GM18868 (cell line): ENCODE measurements at regions not wholly inside any gene's neighbourhood (a gene's known extent, or its start where the extent isn't known, plus 50 kb on each side); places are given as distances from the start of the nearest gene placed in this dataset.
"Not testable (repeated sequence)": the region's sequence is repeated elsewhere in the genome, so short reads cannot be mapped to it uniquely, and the experiment has no call there.

Source experiments
- ATAC-seq: cut with Tn5 transposase; IDR thresholded peaks from one replicate; pipeline ENCODE4 v1.9.1; 2021; ENCODE audit warnings: mild to moderate bottlenecking, moderate library complexity; ENCODE audit not compliant: unreplicated experiment

- ATAC-seq, result no peak
Observed at GRCh38 chr3:127045435-127046045, 62.6 kb downstream of the PLXNA1 start.

GRCh38 chr3:127046690-127047089, 63.8 kb downstream of the PLXNA1 start:
- not testable (repeated sequence) for ATAC-seq

GRCh38 chr3:127049393-127049792, 66.5 kb downstream of the PLXNA1 start:
- no peak for ATAC-seq

GRCh38 chr3:127050733-127051132, 67.8 kb downstream of the PLXNA1 start:
- no peak for ATAC-seq

- ATAC-seq, result no peak
Observed at GRCh38 chr3:127052121-127052561, 69.2 kb downstream of the PLXNA1 start.

- no peak for ATAC-seq
Observed at GRCh38 chr3:127053026-127053425, 70.1 kb downstream of the PLXNA1 start.

GRCh38 chr3:127053450-127053849, 70.5 kb downstream of the PLXNA1 start:
- ATAC-seq, result no peak

GRCh38 chr3:127053979-127054378, 71.1 kb downstream of the PLXNA1 start:
- ATAC-seq, result no peak

GRCh38 chr3:127056281-127056680, 73.4 kb downstream of the PLXNA1 start:
- no peak for ATAC-seq

- ATAC-seq, result no peak
Observed at GRCh38 chr3:127056976-127057375, 74.1 kb downstream of the PLXNA1 start.

- ATAC-seq, result no peak
Observed at GRCh38 chr3:127059072-127059471, 76.2 kb downstream of the PLXNA1 start.

GRCh38 chr3:127061641-127062040, 78.7 kb downstream of the PLXNA1 start:
- ATAC-seq, result no peak

- no peak for ATAC-seq
Observed at GRCh38 chr3:127062926-127063325, 80.0 kb downstream of the PLXNA1 start.

GRCh38 chr3:127063916-127064315, 81.0 kb downstream of the PLXNA1 start:
- no peak for ATAC-seq

- ATAC-seq, result no peak
Observed at GRCh38 chr3:127064391-127065137, 81.6 kb downstream of the PLXNA1 start.

GRCh38 chr3:127065138-127065427, 82.2 kb downstream of the PLXNA1 start:
- ATAC-seq, result no peak

GRCh38 chr3:127065561-127066290, 82.8 kb downstream of the PLXNA1 start:
- ATAC-seq, result no peak

- no peak for ATAC-seq
Observed at GRCh38 chr3:127066635-127067034, 83.7 kb downstream of the PLXNA1 start.

- ATAC-seq, result no peak
Observed at GRCh38 chr3:127067116-127067910, 84.4 kb downstream of the PLXNA1 start.

GRCh38 chr3:127068111-127068810, 85.3 kb downstream of the PLXNA1 start:
- ATAC-seq, result no peak

GRCh38 chr3:127068871-127069270, 86.0 kb downstream of the PLXNA1 start:
- ATAC-seq, result no peak
